GM12865 (cell line): ENCODE measurements at regions not wholly inside any gene's neighbourhood (a gene's known extent, or its start where the extent isn't known, plus 50 kb on each side); places are given as distances from the start of the nearest gene placed in this dataset.

ENCODE experiments used
- DNase-seq: peaks from one replicate; pipeline ENCODE4 v3.0.0; 2010; ENCODE audit warnings: low read depth
- H3K4me3 ChIP-seq: 2 replicates; pipeline ENCODE4 v1.5.1; 2011; ENCODE audit warnings: mild to moderate bottlenecking, low read depth, low read length, control low read depth
- TF ChIP-seq, protein P1 (sequence below): IDR thresholded peaks from 2 replicates; pipeline ENCODE4 v1.5.1; 2011; ENCODE audit warnings: low read length, control low read depth, low read depth, inconsistent platforms; ENCODE audit not compliant: insufficient read depth; ENCODE audit errors: missing control alignments

DNA sequence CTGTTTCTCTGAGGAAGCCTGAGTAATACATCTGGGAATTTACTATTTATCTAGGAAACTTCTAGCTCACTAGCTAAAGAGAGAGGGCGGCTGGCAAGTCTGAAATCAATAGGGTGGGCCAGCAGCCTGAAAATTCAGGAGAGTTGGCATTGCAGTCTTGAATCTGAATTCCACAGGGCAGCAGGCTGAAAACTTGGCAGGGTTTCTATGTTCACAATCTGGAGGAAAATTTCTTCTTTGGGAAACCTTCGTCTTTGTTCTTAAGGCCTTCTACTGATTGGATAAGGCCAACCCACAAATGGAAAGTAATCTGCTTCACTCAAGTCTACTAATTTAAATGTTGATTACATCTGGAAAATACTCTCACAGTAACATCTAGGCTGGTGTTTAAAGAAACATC is 101.0 kb upstream of the COG2 start:
- H3K4me3 ChIP-seq: no peak overlapping the region
- DNase-seq: no peak

DNA sequence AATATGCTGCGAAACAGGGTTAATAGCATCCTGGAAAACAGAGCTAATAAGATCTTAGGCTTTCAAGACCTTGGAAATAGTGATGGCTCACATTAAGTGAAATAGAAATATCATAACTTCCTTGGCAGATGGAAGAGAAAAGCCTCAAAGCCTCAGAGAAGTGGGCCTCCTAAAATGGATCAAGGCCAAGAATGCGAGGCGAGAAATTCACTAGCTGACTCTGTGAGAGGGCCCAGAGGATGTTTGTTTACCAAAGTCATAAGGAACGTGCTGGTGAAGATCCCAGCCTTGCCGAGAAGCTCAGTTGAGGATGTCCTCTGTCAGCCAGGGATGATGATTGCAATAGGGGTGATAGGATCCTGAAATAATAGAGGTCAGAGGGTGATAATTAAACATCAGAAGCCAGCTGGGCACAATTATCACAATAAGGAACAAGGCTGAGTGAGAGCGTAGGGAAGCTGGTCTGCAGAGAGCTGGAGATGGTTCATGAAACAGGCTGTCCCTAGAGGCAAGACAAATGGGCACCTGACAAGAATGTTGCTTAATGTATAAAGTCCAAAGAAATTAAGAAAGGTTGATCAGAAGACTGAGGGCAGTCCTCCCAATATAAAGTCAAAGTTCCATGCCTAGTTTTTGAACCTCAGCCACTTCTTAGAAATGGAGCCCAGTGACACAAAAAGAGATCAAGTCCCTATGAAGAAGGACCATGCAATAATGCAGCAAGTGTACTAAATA is 101.7 kb upstream of the COG2 start:
- no peak for DNase-seq
- TF ChIP-seq, protein P1, sequence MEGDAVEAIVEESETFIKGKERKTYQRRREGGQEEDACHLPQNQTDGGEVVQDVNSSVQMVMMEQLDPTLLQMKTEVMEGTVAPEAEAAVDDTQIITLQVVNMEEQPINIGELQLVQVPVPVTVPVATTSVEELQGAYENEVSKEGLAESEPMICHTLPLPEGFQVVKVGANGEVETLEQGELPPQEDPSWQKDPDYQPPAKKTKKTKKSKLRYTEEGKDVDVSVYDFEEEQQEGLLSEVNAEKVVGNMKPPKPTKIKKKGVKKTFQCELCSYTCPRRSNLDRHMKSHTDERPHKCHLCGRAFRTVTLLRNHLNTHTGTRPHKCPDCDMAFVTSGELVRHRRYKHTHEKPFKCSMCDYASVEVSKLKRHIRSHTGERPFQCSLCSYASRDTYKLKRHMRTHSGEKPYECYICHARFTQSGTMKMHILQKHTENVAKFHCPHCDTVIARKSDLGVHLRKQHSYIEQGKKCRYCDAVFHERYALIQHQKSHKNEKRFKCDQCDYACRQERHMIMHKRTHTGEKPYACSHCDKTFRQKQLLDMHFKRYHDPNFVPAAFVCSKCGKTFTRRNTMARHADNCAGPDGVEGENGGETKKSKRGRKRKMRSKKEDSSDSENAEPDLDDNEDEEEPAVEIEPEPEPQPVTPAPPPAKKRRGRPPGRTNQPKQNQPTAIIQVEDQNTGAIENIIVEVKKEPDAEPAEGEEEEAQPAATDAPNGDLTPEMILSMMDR: no peak
- no peak overlapping the region for H3K4me3 ChIP-seq

More for the DNA sequence above, 101.0 kb upstream of the COG2 start:
- TF ChIP-seq, protein P1: no peak

DNA sequence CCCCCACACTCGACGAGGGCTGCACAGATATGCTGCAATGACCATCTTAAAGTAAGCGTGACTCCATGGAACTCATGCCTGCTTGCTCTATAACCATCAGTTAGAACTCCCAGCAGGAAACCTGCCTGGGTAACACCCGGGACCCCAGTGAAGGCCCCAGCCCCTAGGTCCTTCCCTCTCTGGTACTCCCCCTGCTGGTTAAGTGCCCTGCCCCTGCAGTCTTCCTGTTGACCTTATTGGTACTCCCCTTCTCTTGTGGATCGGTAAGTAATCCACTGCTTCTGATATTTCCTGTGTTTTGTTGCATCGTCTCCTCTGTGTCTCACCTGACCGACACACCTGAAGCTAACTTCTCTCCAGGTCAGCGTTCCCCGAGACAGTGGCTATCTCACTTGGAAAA is 104.8 kb upstream of the COG2 start:
- DNase-seq: no peak
- no peak overlapping the region for H3K4me3 ChIP-seq
- TF ChIP-seq, protein P1: no peak

DNA sequence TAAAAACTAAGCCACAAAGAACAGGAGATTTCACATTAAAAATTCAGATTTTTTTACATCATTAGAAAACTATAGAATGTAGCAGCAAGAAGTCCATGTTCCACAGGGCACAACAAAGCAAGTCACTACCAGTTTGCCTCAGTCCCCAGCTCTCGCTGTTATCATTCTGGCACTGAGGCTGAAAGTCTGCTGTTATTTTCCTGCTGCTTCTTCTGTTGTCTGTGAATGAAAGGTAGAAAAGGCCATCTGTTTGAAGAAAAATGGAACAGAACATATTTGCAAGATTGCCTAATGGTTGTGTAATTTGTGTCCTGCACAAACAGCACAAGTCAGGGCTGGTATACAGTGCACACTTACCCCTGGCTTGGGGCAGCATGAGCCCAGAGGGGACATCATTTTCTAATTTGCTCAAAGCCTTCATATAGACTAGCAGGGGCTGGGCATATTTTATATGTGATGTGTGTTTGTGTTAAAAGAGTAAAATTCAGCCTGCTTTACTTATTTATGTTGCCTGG is 105.6 kb upstream of the COG2 start:
- TF ChIP-seq, protein P1: no peak
- DNase-seq: no peak
- no peak overlapping the region for H3K4me3 ChIP-seq

DNA sequence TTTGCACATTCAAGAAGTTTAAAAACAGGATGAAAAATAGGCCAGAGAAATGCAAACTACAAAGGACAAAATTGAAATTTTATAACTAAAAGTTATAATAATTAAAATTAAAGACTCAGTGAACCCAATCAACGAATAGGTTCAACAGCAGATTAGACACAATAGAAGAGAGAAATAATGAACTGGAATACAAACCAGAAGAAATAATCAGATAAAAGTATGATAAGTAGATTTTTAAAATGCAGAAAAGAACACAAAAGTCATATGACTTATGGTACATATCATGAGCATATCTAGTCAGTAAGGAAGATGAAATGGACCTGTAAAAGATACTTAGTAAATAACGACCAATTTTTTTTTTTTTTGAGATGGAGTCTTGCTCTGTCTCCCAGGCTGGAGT is 108.1 kb upstream of the COG2 start:
- DNase-seq: no peak
- TF ChIP-seq, protein P1: no peak

DNA sequence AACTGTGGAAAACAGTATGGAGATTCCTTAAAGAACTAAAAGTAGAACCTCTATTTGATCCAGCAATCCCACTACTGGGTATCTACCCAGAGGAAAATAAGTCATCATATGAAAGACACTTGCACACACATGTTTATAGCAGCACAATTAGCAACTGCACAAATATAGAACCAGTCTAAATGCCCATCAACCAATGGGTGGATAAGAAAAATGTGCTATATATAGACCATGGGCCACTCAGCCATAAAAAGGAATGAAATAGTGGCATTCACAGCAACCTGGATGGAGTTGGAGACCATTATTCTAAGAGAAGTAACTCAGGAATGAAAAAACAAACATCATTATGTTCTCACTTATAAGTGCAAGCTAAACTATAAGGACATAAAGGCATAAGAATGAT is 105.0 kb upstream of the PGBD5 start:
- no peak overlapping the region for H3K4me3 ChIP-seq
- no peak for DNase-seq
- TF ChIP-seq, protein P1: no peak

More for the DNA sequence above, 108.1 kb upstream of the COG2 start:
- H3K4me3 ChIP-seq: no peak overlapping the region

DNA sequence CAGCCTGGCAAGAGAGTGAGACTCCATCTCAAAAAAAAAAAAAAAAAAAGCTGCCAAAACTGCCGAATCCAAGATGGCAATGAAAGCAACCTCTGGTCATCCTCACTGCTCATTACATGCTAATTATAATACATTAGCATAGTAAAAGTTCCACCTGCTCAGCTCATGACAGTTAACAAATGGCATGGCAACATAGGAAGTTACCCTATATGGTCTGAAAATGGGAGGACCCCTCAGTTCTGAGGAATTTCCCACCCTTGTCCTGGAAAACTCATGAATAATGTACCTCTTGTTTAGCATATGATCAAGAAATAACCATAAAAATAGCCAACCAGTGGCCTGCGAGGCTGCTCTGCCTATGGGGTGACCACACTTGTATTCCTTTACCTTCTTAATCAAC is 93.1 kb upstream of the PGBD5 start:
- TF ChIP-seq, protein P1: no peak
- no peak overlapping the region for H3K4me3 ChIP-seq
- DNase-seq: no peak
